ENCODE measurements at regions not wholly inside any gene's neighbourhood (a gene's known extent, or its start where the extent isn't known, plus 50 kb on each side); places are given as distances from the start of the nearest gene placed in this dataset.
A peak's percentile ranks its signal among the peaks of the same experiment; 100 is the strongest.

DNA sequence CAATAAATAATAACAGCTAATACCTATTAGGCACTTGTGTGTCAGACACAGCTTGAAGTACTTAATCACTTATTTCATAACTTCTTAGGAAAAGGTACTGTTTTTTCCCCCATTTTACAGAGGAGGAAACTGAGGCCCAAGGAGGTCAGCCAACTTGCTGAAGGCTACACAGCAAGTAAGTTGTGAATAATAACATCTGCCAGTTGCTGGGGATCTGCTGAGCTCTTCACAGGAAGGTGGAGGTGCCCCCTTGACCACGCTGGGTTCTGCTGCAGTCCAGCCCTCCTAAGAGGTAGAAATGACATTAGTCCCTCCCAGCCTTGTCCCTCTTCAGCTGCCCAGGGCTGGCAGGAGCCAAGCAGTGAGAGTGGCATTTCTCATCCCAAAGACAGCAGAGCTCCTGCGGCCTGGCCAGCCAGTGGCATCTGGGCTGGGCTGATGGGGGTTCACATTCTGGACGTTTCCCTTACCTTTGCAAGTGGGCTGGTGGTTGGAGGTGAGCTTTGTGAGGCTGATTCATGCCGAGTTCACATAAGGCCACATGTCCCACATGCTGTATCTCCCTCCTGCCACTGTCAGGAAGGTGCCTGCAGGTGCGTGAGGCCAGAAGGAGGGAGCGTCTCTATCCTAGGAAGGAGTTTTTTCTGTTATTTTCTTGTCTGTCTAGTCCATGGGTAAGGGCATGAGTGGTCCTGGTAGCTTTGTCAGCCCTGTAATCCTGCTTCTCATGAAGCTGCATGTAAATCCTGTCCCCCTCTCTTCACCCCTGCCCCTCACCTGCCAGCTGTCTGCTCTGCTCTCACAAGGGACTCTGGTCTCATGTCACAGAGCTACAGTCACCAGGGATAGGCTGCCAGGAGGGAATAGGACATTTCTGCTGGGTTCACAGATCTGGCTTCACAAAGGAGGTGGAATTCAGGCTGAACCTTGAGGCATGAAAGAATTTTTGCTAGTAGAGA is 171.7 kb downstream of the MACROH2A1 start:
- ATAC-seq (no peak), DNase-seq (peak in 1 of 10 donors; percentile 52)
- Mint-ChIP-seq H3K4me3 (no peak overlapping the region), H3K27ac (no peak overlapping the region), H3K36me3 (no peaks in the 10 kb centered on the region), H3K4me1 (peaks cover 0 to 2% (median 0%) of the 10 kb centered on the region in 4 donors), H3K27me3 (peaks cover 0 to 16% (median 3%) of the 10 kb centered on the region in 5 donors), H3K9me3 (no peaks in the 10 kb centered on the region)
- POLR2A ChIA-PET = no interaction called here

- Mint-ChIP-seq H3K4me1 (peaks cover 0 to 2% (median 0%) of the 10 kb centered on the region in 4 donors), H3K9me3 (no peaks in the 10 kb centered on the region), H3K36me3 (no peaks in the 10 kb centered on the region), H3K27ac (no peak overlapping the region), H3K27me3 (peaks cover 0 to 17% (median 1%) of the 10 kb centered on the region in 5 donors), H3K4me3 (no peak overlapping the region)
- ATAC-seq = no peak
- POLR2A ChIA-PET = no interaction called here
- peak in 1 of 10 donors; percentile 31 for DNase-seq
Observed at GRCh38 chr5:135225856-135226560, 173.0 kb downstream of the MACROH2A1 start.

DNA sequence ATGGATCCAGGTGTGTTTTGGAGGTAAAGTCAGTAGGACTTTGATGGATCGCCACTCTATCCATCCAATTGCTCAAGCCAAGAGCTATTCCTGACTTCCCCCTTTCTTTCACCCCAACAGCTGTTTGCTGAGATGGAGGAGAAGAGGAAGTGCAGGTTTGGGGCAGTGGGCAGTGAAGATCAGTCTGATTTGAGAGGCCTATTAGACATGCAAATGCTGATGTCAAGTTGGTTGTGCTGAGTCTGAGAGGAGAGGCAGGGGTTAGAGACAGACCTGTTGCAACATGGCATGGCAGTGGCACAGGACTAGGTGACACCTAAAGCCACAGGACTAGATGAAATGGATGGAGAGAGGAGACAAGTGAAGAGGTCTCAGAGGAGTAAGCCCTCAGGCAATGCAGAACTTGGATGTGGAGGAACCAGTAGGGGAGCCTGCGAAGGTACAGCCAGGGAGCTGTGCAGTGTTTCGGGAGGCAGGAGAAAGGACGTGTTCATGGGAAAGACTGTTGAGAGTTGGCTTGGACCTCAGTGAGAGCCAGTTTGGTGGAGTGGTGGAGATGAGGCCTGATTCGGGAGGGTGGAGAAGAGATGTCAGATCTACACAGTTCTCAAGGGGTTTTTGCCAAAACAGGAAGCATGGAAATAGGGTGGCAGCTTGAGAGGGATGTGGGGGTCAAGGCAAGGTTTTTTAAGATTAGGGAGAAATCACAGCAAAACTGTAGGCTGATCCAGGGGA is 175.0 kb downstream of the MACROH2A1 start:
- no peak for ATAC-seq
- DNase-seq = peak in 1 of 10 donors; percentile 49
- H3K9me3 Mint-ChIP-seq = no peaks in the 10 kb centered on the region
- peaks cover 0 to 21% (median 0%) of the 10 kb centered on the region in 5 donors for H3K27me3 Mint-ChIP-seq
- no peak overlapping the region for H3K4me3 Mint-ChIP-seq
- POLR2A ChIA-PET = no interaction called here
- H3K27ac Mint-ChIP-seq = no peak overlapping the region
- H3K4me1 Mint-ChIP-seq = peaks cover 0 to 3% (median 0%) of the 10 kb centered on the region in 4 donors
- no peaks in the 10 kb centered on the region for H3K36me3 Mint-ChIP-seq

GRCh38 chr5:135223404-135223803 is 175.6 kb downstream of the MACROH2A1 start:
- H3K4me3 Mint-ChIP-seq = no peak overlapping the region
- peaks cover 0 to 3% (median 0%) of the 10 kb centered on the region in 4 donors for H3K4me1 Mint-ChIP-seq
- ATAC-seq (no peak), DNase-seq (peak in 1 of 10 donors; percentile 31)
- H3K27me3 Mint-ChIP-seq = peaks cover 0 to 24% (median 0%) of the 10 kb centered on the region in 5 donors
- no peaks in the 10 kb centered on the region for H3K9me3 Mint-ChIP-seq
- POLR2A ChIA-PET = no interaction called here
- H3K36me3 Mint-ChIP-seq = no peaks in the 10 kb centered on the region
- no peak overlapping the region for H3K27ac Mint-ChIP-seq

GRCh38 chr5:135222771-135223170 is 176.3 kb downstream of the MACROH2A1 start:
- no peak for DNase-seq
- POLR2A ChIA-PET = no interaction called here
- H3K27me3 Mint-ChIP-seq = peaks cover 0 to 24% (median 0%) of the 10 kb centered on the region in 5 donors
- no peak for ATAC-seq
- no peak overlapping the region for H3K27ac Mint-ChIP-seq
- H3K36me3 Mint-ChIP-seq = no peaks in the 10 kb centered on the region
- H3K4me1 Mint-ChIP-seq = peaks cover 0 to 3% (median 0%) of the 10 kb centered on the region in 4 donors
- no peaks in the 10 kb centered on the region for H3K9me3 Mint-ChIP-seq
- no peak overlapping the region for H3K4me3 Mint-ChIP-seq

- DNase-seq (no peak), ATAC-seq (no peak)
- Mint-ChIP-seq H3K9me3 (no peaks in the 10 kb centered on the region), H3K4me1 (peaks cover 0 to 3% (median 0%) of the 10 kb centered on the region in 4 donors), H3K27ac (no peak overlapping the region), H3K4me3 (no peak overlapping the region), H3K36me3 (no peaks in the 10 kb centered on the region), H3K27me3 (peaks cover 0 to 24% (median 0%) of the 10 kb centered on the region in 5 donors)
- POLR2A ChIA-PET = no interaction called here
Observed at GRCh38 chr5:135222171-135222681, 176.8 kb downstream of the MACROH2A1 start.

GRCh38 chr5:135221696-135222095 is 177.3 kb downstream of the MACROH2A1 start:
- ATAC-seq = no peak
- H3K9me3 Mint-ChIP-seq = no peaks in the 10 kb centered on the region
- H3K27ac Mint-ChIP-seq = no peak overlapping the region
- H3K27me3 Mint-ChIP-seq = peaks cover 0 to 24% (median 0%) of the 10 kb centered on the region in 5 donors
- H3K4me1 Mint-ChIP-seq = peaks cover 0 to 3% (median 0%) of the 10 kb centered on the region in 4 donors
- H3K4me3 Mint-ChIP-seq = no peak overlapping the region
- POLR2A ChIA-PET = no interaction called here
- DNase-seq = no peak
- no peaks in the 10 kb centered on the region for H3K36me3 Mint-ChIP-seq

DNA sequence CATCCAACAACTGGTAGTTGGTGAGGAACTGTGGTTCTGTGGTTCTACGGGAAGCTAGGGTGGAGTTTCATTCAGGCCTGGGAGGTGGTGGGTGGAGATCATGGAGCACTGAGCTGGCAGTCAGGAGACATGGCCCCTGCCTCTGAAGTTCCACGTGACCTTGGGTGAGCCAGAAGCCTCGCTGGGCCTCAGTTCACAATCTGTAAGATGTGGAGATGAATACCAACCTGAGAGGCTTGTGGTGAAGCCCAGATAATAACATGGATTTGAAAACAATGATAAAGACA is 177.9 kb downstream of the MACROH2A1 start:
- H3K36me3 Mint-ChIP-seq = no peaks in the 10 kb centered on the region
- ATAC-seq = no peak
- POLR2A ChIA-PET = no interaction called here
- no peak overlapping the region for H3K4me3 Mint-ChIP-seq
- H3K27ac Mint-ChIP-seq = no peak overlapping the region
- peaks cover 0 to 23% (median 0%) of the 10 kb centered on the region in 5 donors for H3K27me3 Mint-ChIP-seq
- H3K9me3 Mint-ChIP-seq = no peaks in the 10 kb centered on the region
- DNase-seq = no peak
- peaks cover 0 to 3% (median 0%) of the 10 kb centered on the region in 4 donors for H3K4me1 Mint-ChIP-seq

DNA sequence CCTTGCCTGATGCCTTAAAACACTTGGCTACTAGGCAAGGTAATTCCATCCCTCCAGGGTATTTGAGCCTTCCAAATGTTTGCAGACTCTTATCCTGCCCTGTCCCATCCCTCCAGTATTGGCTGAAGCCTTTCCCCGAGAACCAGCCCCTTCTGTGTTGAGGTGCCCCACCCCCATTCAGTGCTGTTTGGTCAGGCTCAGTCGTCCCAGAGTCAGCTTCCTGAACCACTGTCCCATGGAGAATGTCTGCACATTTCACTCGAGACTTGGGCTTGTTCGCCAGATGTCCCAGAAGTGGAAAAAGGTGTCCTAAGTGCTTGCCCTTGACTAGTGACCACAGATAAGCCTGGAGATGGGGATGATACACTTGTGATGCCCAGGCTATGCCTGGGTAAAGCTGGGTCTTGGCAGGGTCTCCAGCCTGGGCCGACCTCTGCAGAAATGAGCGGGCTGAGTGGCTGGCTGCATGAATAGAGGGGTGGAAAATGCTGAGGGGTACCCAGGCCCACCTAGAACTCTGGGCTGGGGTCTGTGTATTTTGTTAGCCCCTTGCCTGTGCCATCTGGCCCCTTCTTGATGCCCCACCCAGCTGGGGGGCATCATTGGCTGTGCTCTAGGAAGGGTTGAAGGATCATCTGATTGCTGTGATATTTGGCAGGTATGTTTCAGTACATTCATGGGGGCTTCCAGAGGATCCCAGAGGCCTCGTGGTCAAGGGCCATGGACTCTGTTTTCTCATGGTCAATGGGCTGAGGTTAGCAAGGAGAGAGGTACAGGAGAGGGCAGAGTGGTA is 178.4 kb downstream of the MACROH2A1 start:
- Mint-ChIP-seq H3K27me3 (peaks cover 0 to 28% (median 0%) of the 10 kb centered on the region in 5 donors), H3K9me3 (no peaks in the 10 kb centered on the region), H3K4me3 (no peak overlapping the region), H3K27ac (no peak overlapping the region), H3K36me3 (no peaks in the 10 kb centered on the region), H3K4me1 (peaks cover 0 to 3% (median 0%) of the 10 kb centered on the region in 4 donors)
- POLR2A ChIA-PET = no interaction called here
- no peak for ATAC-seq
- no peak for DNase-seq

GRCh38 chr5:135219868-135220267 is 179.2 kb downstream of the MACROH2A1 start:
- peaks cover 0 to 3% (median 0%) of the 10 kb centered on the region in 4 donors for H3K4me1 Mint-ChIP-seq
- no peak overlapping the region for H3K27ac Mint-ChIP-seq
- H3K27me3 Mint-ChIP-seq = peaks cover 0 to 30% (median 0%) of the 10 kb centered on the region in 5 donors
- no peak overlapping the region for H3K4me3 Mint-ChIP-seq
- POLR2A ChIA-PET = no interaction called here
- DNase-seq (no peak), ATAC-seq (no peak)
- H3K9me3 Mint-ChIP-seq = no peaks in the 10 kb centered on the region
- H3K36me3 Mint-ChIP-seq = no peaks in the 10 kb centered on the region

DNA sequence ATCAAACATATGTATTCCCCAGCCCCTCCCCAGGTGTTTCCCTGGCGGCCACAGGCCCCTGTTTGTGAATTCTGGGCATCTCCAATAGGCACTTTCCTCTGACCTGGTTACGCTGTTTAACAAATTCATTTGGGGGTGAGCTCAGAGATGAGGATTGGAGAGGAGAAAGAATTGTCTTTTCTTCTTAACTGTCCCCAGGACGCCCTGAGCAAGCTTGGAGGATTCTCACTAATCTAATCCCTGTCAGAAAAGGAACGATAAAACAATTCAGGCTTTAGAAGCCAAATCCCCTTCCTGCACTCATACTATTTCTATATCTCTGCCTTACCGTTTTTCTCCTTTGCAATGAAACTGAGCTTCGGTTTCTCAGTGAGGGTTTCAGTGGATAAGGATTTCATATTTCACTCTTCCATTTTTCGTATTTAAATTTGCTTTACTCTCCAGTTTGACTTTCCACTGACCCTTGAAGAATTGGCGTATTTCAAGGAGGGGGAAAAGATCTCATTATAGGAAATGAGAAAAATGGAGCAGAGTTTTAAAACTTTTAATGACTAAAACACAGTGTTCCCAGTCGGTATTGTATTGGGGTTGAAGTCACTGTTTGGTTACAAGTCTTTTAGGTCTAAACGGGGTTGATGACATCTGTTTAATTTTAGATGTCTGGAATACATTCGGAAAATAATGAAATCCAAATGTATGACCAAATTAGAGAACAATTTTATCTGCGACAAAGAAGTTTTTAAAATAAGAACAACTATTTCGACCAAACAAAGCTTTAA is 180.1 kb downstream of the MACROH2A1 start:
- no peaks in the 10 kb centered on the region for H3K36me3 Mint-ChIP-seq
- H3K27ac Mint-ChIP-seq = no peak overlapping the region
- no peak for ATAC-seq
- H3K9me3 Mint-ChIP-seq = no peaks in the 10 kb centered on the region
- H3K4me3 Mint-ChIP-seq = no peak overlapping the region
- POLR2A ChIA-PET = no interaction called here
- peaks cover 0 to 1% (median 0%) of the 10 kb centered on the region in 4 donors for H3K4me1 Mint-ChIP-seq
- peaks cover 0 to 26% (median 0%) of the 10 kb centered on the region in 5 donors for H3K27me3 Mint-ChIP-seq
- DNase-seq = no peak

- no peaks in the 10 kb centered on the region for H3K36me3 Mint-ChIP-seq
- ATAC-seq (no peak), DNase-seq (no peak)
- peaks cover 0 to 1% (median 0%) of the 10 kb centered on the region in 4 donors for H3K4me1 Mint-ChIP-seq
- no peak overlapping the region for H3K27ac Mint-ChIP-seq
- no peak overlapping the region for H3K4me3 Mint-ChIP-seq
- POLR2A ChIA-PET = no interaction called here
- H3K27me3 Mint-ChIP-seq = peaks cover 0 to 20% (median 0%) of the 10 kb centered on the region in 5 donors
- H3K9me3 Mint-ChIP-seq = no peaks in the 10 kb centered on the region
Observed at GRCh38 chr5:135218486-135218755, 180.6 kb downstream of the MACROH2A1 start.

Measured in naive thymus-derived CD8-positive, alpha-beta T cell (primary cell).